HEK293 (cell line): ENCODE measurements at regions not wholly inside any gene's neighbourhood (a gene's known extent, or its start where the extent isn't known, plus 50 kb on each side); places are given as distances from the start of the nearest gene placed in this dataset.

ENCODE experiments used
- CTCF ChIA-PET: fragments of 350-600 bp; formaldehyde crosslinking; extraction: SDS; loops from one replicate; lab custom pipeline; 2021; ENCODE audit warnings: antibody characterized with exemption; lab: Yijun Ruan, JAX
- POLR2A ChIA-PET: fragments of 300-600 bp; formaldehyde crosslinking; extraction: SDS; loops from one replicate; lab custom pipeline; 2020; ENCODE audit warnings: antibody characterized with exemption, inconsistent platforms; lab: Yijun Ruan, JAX
- H3K27ac ChIP-seq: fragments of 200-500 bp; sonication (Bioruptor generic); 2 replicates; pipeline ENCODE4 v1.5.1; 2014; ENCODE audit warnings: low read depth, low read length, control low read depth, inconsistent platforms; ENCODE audit errors: extremely low read depth
- H3K36me3 ChIP-seq, 2 experiments: fragments of 200-500 bp in 1 of 2; sonication (Bioruptor generic) in 1 of 2; 1 replicate in 1 of 2; 2 replicates in 1 of 2; pipeline ENCODE4 v1.5.1; 2014 to 2017; ENCODE audit warnings: inconsistent platforms in 2 of 2, low read length in 2 of 2; ENCODE audit not compliant: control insufficient read depth in 2 of 2, insufficient read depth in 1 of 2
- H3K4me1 ChIP-seq: fragments of 200-500 bp; sonication (Bioruptor generic); 2 replicates; pipeline ENCODE4 v1.5.1; 2014; ENCODE audit warnings: mild to moderate bottlenecking, low read length, inconsistent platforms; ENCODE audit not compliant: control insufficient read depth, insufficient read depth
- H3K4me3 ChIP-seq: 2 replicates; pipeline ENCODE4 v1.5.1; 2011; ENCODE audit warnings: low read depth, mild to moderate bottlenecking, control low read depth, low read length, moderate library complexity
- H3K9me3 ChIP-seq: fragments of 200-500 bp; sonication (Bioruptor generic); 2 replicates; pipeline ENCODE4 v1.5.1; 2014; ENCODE audit warnings: low read depth, low read length, inconsistent platforms; ENCODE audit not compliant: control insufficient read depth, insufficient read depth
- BCL6B ChIP-seq: fragments of 450-650 bp; formaldehyde crosslinking; IDR thresholded peaks from 2 replicates; pipeline ENCODE4 v1.5.1; 2017; ENCODE audit warnings: missing biosample characterization, missing genetic modification characterization
- GLIS1 ChIP-seq: fragments of 450-650 bp; formaldehyde crosslinking; IDR thresholded peaks from 2 replicates; pipeline ENCODE4 v1.5.1; 2016; ENCODE audit warnings: missing biosample characterization, missing genetic modification characterization
- HOXD13 ChIP-seq: sonication (generic); formaldehyde crosslinking; IDR thresholded peaks from 2 replicates; pipeline ENCODE4 v1.8.0; 2022; ENCODE audit warnings: missing genetic modification reagents, borderline replicate concordance
- KLF1 ChIP-seq: fragments of 450-650 bp; formaldehyde crosslinking; IDR thresholded peaks from 2 replicates; pipeline ENCODE4 v1.5.1; 2016; ENCODE audit warnings: missing biosample characterization, missing genetic modification characterization
- KLF17 ChIP-seq: fragments of 450-650 bp; formaldehyde crosslinking; IDR thresholded peaks from 2 replicates; pipeline ENCODE4 v1.5.1; 2016; ENCODE audit warnings: missing biosample characterization, missing genetic modification characterization
- OVOL3 ChIP-seq: fragments of 450-650 bp; formaldehyde crosslinking; IDR thresholded peaks from 2 replicates; pipeline ENCODE4 v1.5.1; 2016; ENCODE audit warnings: missing biosample characterization, missing genetic modification characterization
- ZBTB11 ChIP-seq: fragments of 450-650 bp; formaldehyde crosslinking; conservative IDR thresholded peaks from 2 replicates; pipeline ENCODE4 v1.5.1; 2016; ENCODE audit warnings: low read depth, missing biosample characterization, missing genetic modification characterization
- ZBTB8A ChIP-seq: fragments of 450-650 bp; formaldehyde crosslinking; IDR thresholded peaks from 2 replicates; pipeline ENCODE4 v1.5.1; 2016; ENCODE audit warnings: missing biosample characterization, missing genetic modification characterization
- ZFP3 ChIP-seq: fragments of 450-650 bp; formaldehyde crosslinking; IDR thresholded peaks from 2 replicates; pipeline ENCODE4 v1.5.1; 2016; ENCODE audit warnings: low read depth, missing biosample characterization, missing genetic modification characterization
- ZFP69B ChIP-seq: fragments of 450-650 bp; formaldehyde crosslinking; IDR thresholded peaks from 2 replicates; pipeline ENCODE4 v1.5.1; 2016; ENCODE audit warnings: missing biosample characterization, missing genetic modification characterization
- ZNF112 ChIP-seq: fragments of 450-650 bp; formaldehyde crosslinking; IDR thresholded peaks from 2 replicates; pipeline ENCODE4 v1.5.0; 2017; ENCODE audit warnings: missing biosample characterization, missing genetic modification characterization
- ZNF121 ChIP-seq: fragments of 450-650 bp; formaldehyde crosslinking; IDR thresholded peaks from 2 replicates; pipeline ENCODE4 v1.5.1; 2016; ENCODE audit warnings: missing biosample characterization, missing genetic modification characterization
- ZNF138 ChIP-seq: fragments of 450-650 bp; formaldehyde crosslinking; IDR thresholded peaks from 2 replicates; pipeline ENCODE4 v1.5.1; 2016; ENCODE audit warnings: missing biosample characterization, missing genetic modification characterization, borderline replicate concordance
- ZNF37A ChIP-seq: fragments of 450-650 bp; IDR thresholded peaks from 2 replicates; pipeline ENCODE4 v1.5.1; 2018; ENCODE audit warnings: missing biosample characterization, missing genetic modification characterization
- ZNF571 ChIP-seq: fragments of 450-650 bp; formaldehyde crosslinking; IDR thresholded peaks from 2 replicates; pipeline ENCODE4 v1.5.0; 2017; ENCODE audit warnings: missing biosample characterization, missing genetic modification characterization
- ZNF610 ChIP-seq: fragments of 450-650 bp; formaldehyde crosslinking; IDR thresholded peaks from 2 replicates; pipeline ENCODE4 v1.5.1; 2016; ENCODE audit warnings: missing biosample characterization, missing genetic modification characterization, borderline replicate concordance
- ZNF658 ChIP-seq: fragments of 450-650 bp; formaldehyde crosslinking; IDR thresholded peaks from 2 replicates; pipeline ENCODE4; 2016; ENCODE audit warnings: missing biosample characterization, missing genetic modification characterization
- ZNF660 ChIP-seq: fragments of 450-650 bp; IDR thresholded peaks from 2 replicates; pipeline ENCODE4 v1.5.1; 2018; ENCODE audit warnings: missing biosample characterization, mild to moderate bottlenecking, missing genetic modification characterization
- ZNF670 ChIP-seq: fragments of 450-650 bp; formaldehyde crosslinking; IDR thresholded peaks from 2 replicates; pipeline ENCODE4 v1.5.1; 2016; ENCODE audit warnings: missing biosample characterization, missing genetic modification characterization, low read depth
- ZNF768 ChIP-seq: fragments of 450-650 bp; formaldehyde crosslinking; IDR thresholded peaks from 2 replicates; pipeline ENCODE4 v1.5.1; 2018; ENCODE audit warnings: missing biosample characterization, mild to moderate bottlenecking, missing genetic modification characterization
- ZSCAN16 ChIP-seq: fragments of 450-650 bp; formaldehyde crosslinking; IDR thresholded peaks from 2 replicates; pipeline ENCODE4 v1.5.1; 2016; ENCODE audit warnings: missing biosample characterization, missing genetic modification characterization
- ZSCAN18 ChIP-seq: fragments of 450-650 bp; formaldehyde crosslinking; IDR thresholded peaks from 2 replicates; pipeline ENCODE4 v1.5.1; 2016; ENCODE audit warnings: missing biosample characterization, missing genetic modification characterization
- ZSCAN5A ChIP-seq: fragments of 450-650 bp; formaldehyde crosslinking; IDR thresholded peaks from 2 replicates; pipeline ENCODE4 v1.5.1; 2016; ENCODE audit warnings: missing biosample characterization, missing genetic modification characterization

GRCh38 chr10:57973451-57973850 is 294.2 kb downstream of the IPMK start (continued):
- TF ChIP-seq GLIS1 (tag by site-specific recombination) (no peak), ZNF660 (no peak), HOXD13 (CRISPR knock-in tag) (no peak), ZFP69B (no peak)

GRCh38 chr10:57972783-57973182 is 294.9 kb downstream of the IPMK start:
- Histone ChIP-seq H3K27ac (no peak overlapping the region), H3K4me1 (no peaks in the 10 kb centered on the region), H3K4me3 (no peak overlapping the region), H3K9me3 (no peaks in the 10 kb centered on the region; the same call in 1 of the 2 replicates), H3K36me3 (no peaks in the 10 kb centered on the region)
- ChIA-PET CTCF (no interaction called here), POLR2A (no interaction called here)
- TF ChIP-seq ZNF37A (tag by site-specific recombination): no peak
- TF ChIP-seq ZNF658 (tag by site-specific recombination): no peak
- no peak for TF ChIP-seq ZNF138 (tag by site-specific recombination)
- no peak for TF ChIP-seq KLF17 (tag by site-specific recombination)
- TF ChIP-seq ZSCAN18 (tag by site-specific recombination): no peak
- no peak for TF ChIP-seq ZFP3 (tag by site-specific recombination)
- no peak for TF ChIP-seq GLIS1 (tag by site-specific recombination)
- TF ChIP-seq ZSCAN5A (tag by site-specific recombination): no peak
- no peak for TF ChIP-seq ZNF121 (tag by site-specific recombination)
- TF ChIP-seq OVOL3 (tag by site-specific recombination): no peak
- TF ChIP-seq ZNF670 (tag by site-specific recombination): no peak
- no peak for TF ChIP-seq KLF1 (tag by site-specific recombination)
- TF ChIP-seq BCL6B: no peak
- TF ChIP-seq ZSCAN16 (tag by site-specific recombination): no peak
- no peak for TF ChIP-seq ZNF768 (tag by site-specific recombination)
- no peak for TF ChIP-seq ZNF610 (tag by site-specific recombination)

GRCh38 chr10:57968328-57969016 is 299.2 kb downstream of the IPMK start:
- ChIA-PET POLR2A (no interaction called here), CTCF (no interaction called here)
- H3K27ac ChIP-seq: no peak overlapping the region
- no peaks in the 10 kb centered on the region for H3K4me1 ChIP-seq
- no peaks in the 10 kb centered on the region; the same call in 1 of the 2 replicates for H3K9me3 ChIP-seq
- no peak overlapping the region for H3K4me3 ChIP-seq
- H3K36me3 ChIP-seq: no peaks in the 10 kb centered on the region
- TF ChIP-seq ZBTB11 (tag by site-specific recombination): no peak
- no peak for TF ChIP-seq ZNF112 (tag by site-specific recombination)
- no peak for TF ChIP-seq ZBTB8A (tag by site-specific recombination)
- TF ChIP-seq ZNF610 (tag by site-specific recombination): no peak
- TF ChIP-seq ZNF571: no peak
